Smooth muscle cell (in vitro differentiated cells): ENCODE measurements at regions not wholly inside any gene's neighbourhood (a gene's known extent, or its start where the extent isn't known, plus 50 kb on each side); places are given as distances from the start of the nearest gene placed in this dataset.

Experiments
- DNase-seq: peaks from one replicate; lab custom pipeline; 2025; ENCODE audit not compliant: unreplicated experiment; lab: John Stamatoyannopoulos, UW
- H2AFZ ChIP-seq: fragments of 200-600 bp; sonication (generic); 2 replicates; pipeline ENCODE4 v1.6.0; 2016; ENCODE audit warnings: antibody characterized with exemption, low read depth, mild to moderate bottlenecking
- H3F3A ChIP-seq: fragments of 200-600 bp; sonication (generic); 2 replicates; pipeline ENCODE4 v1.6.0; 2017; ENCODE audit warnings: antibody characterized with exemption, low read depth
- H3K27ac ChIP-seq: fragments of 200-600 bp; sonication (generic); 2 replicates; pipeline ENCODE4 v1.5.1; 2016; ENCODE audit warnings: low read depth, mild to moderate bottlenecking
- H3K27me3 ChIP-seq: fragments of 200-600 bp; sonication (generic); 2 replicates; pipeline ENCODE4 v1.6.1; 2016; ENCODE audit warnings: low read depth, mild to moderate bottlenecking
- H3K36me3 ChIP-seq: fragments of 200-600 bp; sonication (generic); 2 replicates; pipeline ENCODE4 v1.5.1; 2016; ENCODE audit warnings: low read depth
- H3K4me1 ChIP-seq: fragments of 200-600 bp; sonication (generic); 2 replicates; pipeline ENCODE4 v1.5.1; 2016; ENCODE audit warnings: low read depth
- H3K4me2 ChIP-seq: fragments of 200-600 bp; sonication (generic); 2 replicates; pipeline ENCODE4 v1.6.0; 2016; ENCODE audit warnings: mild to moderate bottlenecking
- H3K4me3 ChIP-seq: fragments of 200-600 bp; sonication (generic); 2 replicates; pipeline ENCODE4 v1.5.1; 2016; ENCODE audit warnings: mild to moderate bottlenecking
- H3K79me2 ChIP-seq: fragments of 200-600 bp; sonication (generic); 2 replicates; pipeline ENCODE4 v1.6.0; 2016; ENCODE audit warnings: low read depth, mild to moderate bottlenecking
- H3K9ac ChIP-seq: fragments of 200-600 bp; sonication (generic); 2 replicates; pipeline ENCODE4 v1.6.0; 2016; ENCODE audit warnings: low read depth
- H3K9me3 ChIP-seq: fragments of 200-600 bp; sonication (generic); replicated peaks from 2 replicates; pipeline ENCODE4 v1.5.1; 2016; ENCODE audit warnings: low read depth
- H4K20me1 ChIP-seq: fragments of 200-600 bp; sonication (generic); 2 replicates; pipeline ENCODE4 v1.6.0; 2016; ENCODE audit warnings: low read depth
- CTCF ChIP-seq: fragments of 200-600 bp; sonication (generic); IDR thresholded peaks from 2 replicates; pipeline ENCODE4 v1.5.1; 2017; ENCODE audit warnings: borderline replicate concordance, mild to moderate bottlenecking, antibody characterized with exemption; ENCODE audit not compliant: insufficient read depth, poor library complexity, severe bottlenecking
- WGBS: methylation state at CpG from one replicate; pipeline ENCODE4 v1.1.7; 2016; ENCODE audit warnings: low lambda C conversion rate; 5-methylcytosine and 5-hydroxymethylcytosine counted together

- Histone ChIP-seq H4K20me1 (no peaks in the 10 kb centered on the region), H3K9me3 (no peaks in the 10 kb centered on the region), H3K27me3 (no peaks in the 10 kb centered on the region), H3K9ac (no peak overlapping the region), H3K4me1 (peaks cover 4% of the 10 kb centered on the region), H3K27ac (no peak overlapping the region), H3K79me2 (no peaks in the 10 kb centered on the region), H3K4me3 (no peak overlapping the region), H2AFZ (no peak overlapping the region), H3F3A (no peaks in the 10 kb centered on the region), H3K36me3 (no peaks in the 10 kb centered on the region), H3K4me2 (no peak overlapping the region)
- no peak for TF ChIP-seq CTCF
- WGBS = 58% methylated on average over 4 of the region's 4 CpGs
- DNase-seq = no peak
Measured at GRCh38 chr10:2798336-2799022, 268.9 kb upstream of the PFKP start.

GRCh38 chr10:2791774-2792443 is 275.4 kb upstream of the PFKP start:
- TF ChIP-seq CTCF = no peak
- DNase-seq = no peak
- no peak overlapping the region for H3K4me2 ChIP-seq
- H3K79me2 ChIP-seq = no peaks in the 10 kb centered on the region
- WGBS = 83% methylated on average over 3 of the region's 3 CpGs
- no peak overlapping the region for H3K9ac ChIP-seq
- no peaks in the 10 kb centered on the region for H3F3A ChIP-seq
- no peaks in the 10 kb centered on the region for H3K9me3 ChIP-seq
- no peak overlapping the region for H2AFZ ChIP-seq
- H3K4me1 ChIP-seq = no peaks in the 10 kb centered on the region
- H3K36me3 ChIP-seq = no peaks in the 10 kb centered on the region
- no peak overlapping the region for H3K4me3 ChIP-seq
- no peaks in the 10 kb centered on the region for H4K20me1 ChIP-seq
- no peaks in the 10 kb centered on the region for H3K27me3 ChIP-seq
- no peak overlapping the region for H3K27ac ChIP-seq

GRCh38 chr10:2790396-2791188 is 276.8 kb upstream of the PFKP start:
- Histone ChIP-seq H3K9ac (no peak overlapping the region), H3K27ac (no peak overlapping the region), H3K9me3 (no peaks in the 10 kb centered on the region), H3K4me1 (no peaks in the 10 kb centered on the region), H3K36me3 (no peaks in the 10 kb centered on the region), H3K79me2 (no peaks in the 10 kb centered on the region), H3F3A (no peaks in the 10 kb centered on the region), H4K20me1 (no peaks in the 10 kb centered on the region), H3K4me3 (no peak overlapping the region), H3K4me2 (no peak overlapping the region), H3K27me3 (no peaks in the 10 kb centered on the region), H2AFZ (no peak overlapping the region)
- 92% methylated on average over 15 of the region's 15 CpGs for WGBS
- no peak for TF ChIP-seq CTCF
- DNase-seq = no peak
